ENCODE measurements at regions not wholly inside any gene's neighbourhood (a gene's known extent, or its start where the extent isn't known, plus 50 kb on each side); places are given as distances from the start of the nearest gene placed in this dataset.

DNA sequence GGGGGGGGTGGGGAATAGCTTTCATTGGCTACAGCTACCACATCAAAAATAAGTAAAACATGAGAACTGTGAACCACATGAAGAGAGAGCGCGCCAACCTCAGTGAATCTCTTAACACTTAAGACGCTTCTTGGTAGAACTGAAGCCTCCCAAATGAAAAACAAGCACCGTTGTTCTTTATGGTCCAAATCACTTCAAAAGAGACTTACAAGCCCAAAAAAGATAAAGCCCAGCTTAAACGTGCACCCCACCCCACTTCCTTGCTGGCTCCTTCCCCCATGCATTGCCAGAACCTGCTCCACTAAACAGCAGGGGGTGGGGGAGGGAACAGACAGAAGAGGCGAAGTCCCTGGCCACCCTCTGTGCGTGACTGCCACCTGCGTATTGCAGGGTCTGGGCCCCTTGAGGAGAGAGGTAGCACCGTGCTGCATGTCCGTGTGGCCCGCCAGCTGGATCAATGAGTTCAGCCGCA is 479.1 kb downstream of the FOXO1 start:
- TF ChIP-seq POLR2A (IDR thresholded peaks at IDR 0.05): no peak
- TF ChIP-seq, protein P1, sequence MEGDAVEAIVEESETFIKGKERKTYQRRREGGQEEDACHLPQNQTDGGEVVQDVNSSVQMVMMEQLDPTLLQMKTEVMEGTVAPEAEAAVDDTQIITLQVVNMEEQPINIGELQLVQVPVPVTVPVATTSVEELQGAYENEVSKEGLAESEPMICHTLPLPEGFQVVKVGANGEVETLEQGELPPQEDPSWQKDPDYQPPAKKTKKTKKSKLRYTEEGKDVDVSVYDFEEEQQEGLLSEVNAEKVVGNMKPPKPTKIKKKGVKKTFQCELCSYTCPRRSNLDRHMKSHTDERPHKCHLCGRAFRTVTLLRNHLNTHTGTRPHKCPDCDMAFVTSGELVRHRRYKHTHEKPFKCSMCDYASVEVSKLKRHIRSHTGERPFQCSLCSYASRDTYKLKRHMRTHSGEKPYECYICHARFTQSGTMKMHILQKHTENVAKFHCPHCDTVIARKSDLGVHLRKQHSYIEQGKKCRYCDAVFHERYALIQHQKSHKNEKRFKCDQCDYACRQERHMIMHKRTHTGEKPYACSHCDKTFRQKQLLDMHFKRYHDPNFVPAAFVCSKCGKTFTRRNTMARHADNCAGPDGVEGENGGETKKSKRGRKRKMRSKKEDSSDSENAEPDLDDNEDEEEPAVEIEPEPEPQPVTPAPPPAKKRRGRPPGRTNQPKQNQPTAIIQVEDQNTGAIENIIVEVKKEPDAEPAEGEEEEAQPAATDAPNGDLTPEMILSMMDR (IDR thresholded peaks at IDR 0.05): no peak
